Sigmoid colon (tissue), 6 donors: ENCODE measurements at regions not wholly inside any gene's neighbourhood (a gene's known extent, or its start where the extent isn't known, plus 50 kb on each side); places are given as distances from the start of the nearest gene placed in this dataset.

Experiments
- DNase-seq: peaks from one replicate; pipeline ENCODE4 v3.0.0-alpha.2; 2019
- H3K27ac ChIP-seq, 4 donors: fragments of 200-600 bp; sonication (generic); one replicate each; pipeline ENCODE4 v1.5.1; 2016 to 2019; ENCODE audit warnings: mild to moderate bottlenecking in 1 of 4
- H3K27me3 ChIP-seq, 3 donors: fragments of 200-600 bp; sonication (generic); one replicate each; pipeline ENCODE4 v1.5.1; 2019; ENCODE audit warnings: mild to moderate bottlenecking in 1 of 3
- H3K36me3 ChIP-seq, 4 donors: fragments of 200-600 bp; sonication (generic); one replicate each; pipeline ENCODE4 v1.5.1; 2016 to 2019
- H3K4me1 ChIP-seq, 4 donors: fragments of 200-600 bp; sonication (generic); one replicate each; pipeline ENCODE4 v1.5.1; 2017 to 2019
- H3K4me3 ChIP-seq, 4 donors: fragments of 200-600 bp; sonication (generic); one replicate each; pipeline ENCODE4 v1.5.1; 2017 to 2019; ENCODE audit warnings: mild to moderate bottlenecking in 2 of 4, moderate library complexity in 1 of 4
- H3K9me3 ChIP-seq, 4 donors: fragments of 200-600 bp in 3 of 4; sonication (generic) in 3 of 4; one replicate each; pipeline versions ENCODE4 v1.5.1 to v1.6.1; 2013 to 2019
- CTCF ChIP-seq, 4 experiments: fragments of 450-650 bp in 3 of 4; fragments of 200-600 bp in 1 of 4; IDR thresholded peaks; one replicate each; pipeline ENCODE4 v1.5.1; 2016 to 2019; ENCODE audit warnings: antibody characterized with exemption in 4 of 4, mild to moderate bottlenecking in 3 of 4, moderate library complexity in 2 of 4
- EP300 ChIP-seq, 4 donors: sonication (generic); formaldehyde crosslinking; IDR thresholded peaks; one replicate each; pipeline ENCODE4 v1.6.1; 2017; ENCODE audit warnings: antibody characterized with exemption in 4 of 4
- POLR2A ChIP-seq, 2 donors: fragments of 450-650 bp; IDR thresholded peaks; one replicate each; pipeline ENCODE4 v1.6.1; 2016; ENCODE audit warnings: antibody characterized with exemption in 2 of 2, mild to moderate bottlenecking in 2 of 2, moderate library complexity in 2 of 2
- POLR2AphosphoS5 ChIP-seq, 4 donors: sonication (generic); formaldehyde crosslinking; IDR thresholded peaks; one replicate each; pipeline ENCODE4 v1.6.1; 2017; ENCODE audit warnings: antibody characterized with exemption in 4 of 4
- WGBS, 2 donors: extraction: QIAGEN DNeasy Blood & Tissue Kit; methylation state at CpG; one replicate each; pipeline ENCODE4 v1.1.7; 2013; 5-methylcytosine and 5-hydroxymethylcytosine counted together
- intact Hi-C: fragments of 100-400 bp; cut with DNase I; formaldehyde crosslinking; loops from one replicate; pipeline ENCODE4 v1.15.1; 2023
- donor health status: healthy with polysubstance abuse.
- donor health status: healthy.

- peaks cover 0 to 27% (median 8%) of the 10 kb centered on the region in 4 donors for H3K4me1 ChIP-seq
- intact Hi-C loops, result no loop called here
Measured at GRCh38 chr1:201767339-201767738, 61.6 kb upstream of the IPO9 start.

DNA sequence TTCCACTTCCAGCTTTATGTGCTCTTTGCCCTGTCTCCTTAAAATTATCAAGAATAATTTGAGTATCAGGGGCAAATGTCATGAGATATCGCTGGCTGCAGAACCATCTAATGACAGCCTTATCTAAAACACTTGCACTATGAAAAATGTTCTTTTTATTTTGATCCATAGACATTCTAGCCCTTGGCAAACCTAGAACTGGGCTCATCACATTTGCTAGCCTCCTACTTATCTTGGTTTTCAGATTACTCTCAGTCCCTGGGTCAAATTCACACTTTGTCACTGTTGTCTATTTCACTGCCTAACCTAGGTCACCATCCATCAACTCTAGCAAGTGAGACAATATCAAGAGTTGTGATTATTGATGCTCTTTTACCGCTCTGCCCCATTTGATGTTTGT lies 59.9 kb upstream of the IPO9 start:
- H3K9me3 ChIP-seq, result peaks cover 0 to 4% (median 1%) of the 10 kb centered on the region in 4 donors
- no peak overlapping the region for H3K4me3 ChIP-seq
- TF ChIP-seq CTCF (IDR thresholded peaks at IDR 0.05), result no peak
- no peak for TF ChIP-seq POLR2AphosphoS5 (IDR thresholded peaks at IDR 0.05)
- no peak for TF ChIP-seq POLR2A (IDR thresholded peaks at IDR 0.05)
- TF ChIP-seq EP300 (IDR thresholded peaks at IDR 0.05), result no peak
- 91 to 94% methylated on average over 2 of the region's 2 CpGs for WGBS, 2 donors
- peak overlapping the region in 1 of 4 donors; percentile 7 for H3K27ac ChIP-seq
- H3K36me3 ChIP-seq, result no peaks in the 10 kb centered on the region
- DNase-seq, result no peak
- no peaks in the 10 kb centered on the region for H3K27me3 ChIP-seq
- peaks cover 0 to 24% (median 8%) of the 10 kb centered on the region in 4 donors for H3K4me1 ChIP-seq
- intact Hi-C loops, result no loop called here

More at GRCh38 chr1:201767339-201767738, 61.6 kb upstream of the IPO9 start:
- TF ChIP-seq CTCF (IDR thresholded peaks at IDR 0.05) (no peak), POLR2AphosphoS5 (IDR thresholded peaks at IDR 0.05) (no peak), POLR2A (IDR thresholded peaks at IDR 0.05) (no peak), EP300 (IDR thresholded peaks at IDR 0.05) (no peak)
- H3K27ac ChIP-seq, result no peak overlapping the region
- WGBS, 2 donors, result 93 to 94% methylated on average over 6 of the region's 6 CpGs
- no peaks in the 10 kb centered on the region for H3K36me3 ChIP-seq
- H3K9me3 ChIP-seq, result peaks cover 0 to 4% (median 1%) of the 10 kb centered on the region in 4 donors
- H3K4me3 ChIP-seq, result no peak overlapping the region
- H3K27me3 ChIP-seq, result no peaks in the 10 kb centered on the region
- no peak for DNase-seq

- DNase-seq, result no peak
- WGBS, 2 donors, result 55 to 72% methylated on average over 3 of the region's 3 CpGs
- Histone ChIP-seq H3K27ac (peak overlapping the region in 1 of 4 donors; percentile 14), H3K9me3 (peaks cover 0 to 4% (median 1%) of the 10 kb centered on the region in 4 donors), H3K4me3 (no peak overlapping the region), H3K36me3 (no peaks in the 10 kb centered on the region), H3K4me1 (peaks cover 0 to 24% (median 8%) of the 10 kb centered on the region in 4 donors), H3K27me3 (no peaks in the 10 kb centered on the region)
- intact Hi-C loops, result loop anchor here (5.0 kb wide), 1 partner anchor 33 kb away; no protein-coding TSS in a partner anchor
- TF ChIP-seq EP300 (IDR thresholded peaks at IDR 0.05) (no peak), CTCF (IDR thresholded peaks at IDR 0.05) (no peak), POLR2A (IDR thresholded peaks at IDR 0.05) (no peak), POLR2AphosphoS5 (IDR thresholded peaks at IDR 0.05) (no peak)
Measured at GRCh38 chr1:201769966-201770365, 59.0 kb upstream of the IPO9 start.

DNA sequence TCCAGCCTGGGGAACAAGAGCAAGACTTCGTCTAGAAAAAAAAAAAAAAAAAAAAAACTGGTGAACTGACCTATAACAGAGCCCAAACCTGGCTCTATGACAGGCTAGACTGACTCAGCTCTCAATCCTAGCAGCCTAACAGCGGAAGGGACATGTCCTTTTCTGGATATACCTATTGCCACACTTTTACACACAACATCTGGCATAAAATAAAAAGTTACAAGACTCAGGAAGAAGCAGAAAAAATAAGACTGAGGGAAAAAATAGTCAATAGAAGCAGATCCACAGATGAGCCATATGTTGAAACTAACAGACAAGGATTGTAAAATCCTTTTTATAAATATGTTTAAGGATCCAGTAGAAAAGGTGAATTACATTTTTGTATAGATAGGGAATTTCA lies 57.5 kb upstream of the IPO9 start:
- no peak for DNase-seq
- Histone ChIP-seq H3K27ac (no peak overlapping the region), H3K36me3 (no peaks in the 10 kb centered on the region), H3K9me3 (peaks cover 0 to 4% (median 1%) of the 10 kb centered on the region in 4 donors), H3K27me3 (no peaks in the 10 kb centered on the region), H3K4me3 (no peak overlapping the region), H3K4me1 (peaks cover 0 to 17% (median 5%) of the 10 kb centered on the region in 4 donors)
- intact Hi-C loops, result loop anchor here (5.0 kb wide), 1 partner anchor 34 kb away; no protein-coding TSS in a partner anchor
- TF ChIP-seq POLR2A (IDR thresholded peaks at IDR 0.05) (no peak), EP300 (IDR thresholded peaks at IDR 0.05) (no peak), POLR2AphosphoS5 (IDR thresholded peaks at IDR 0.05) (no peak), CTCF (IDR thresholded peaks at IDR 0.05) (no peak)
- WGBS, 2 donors, result 88 to 91% methylated on average over 2 of the region's 2 CpGs

DNA sequence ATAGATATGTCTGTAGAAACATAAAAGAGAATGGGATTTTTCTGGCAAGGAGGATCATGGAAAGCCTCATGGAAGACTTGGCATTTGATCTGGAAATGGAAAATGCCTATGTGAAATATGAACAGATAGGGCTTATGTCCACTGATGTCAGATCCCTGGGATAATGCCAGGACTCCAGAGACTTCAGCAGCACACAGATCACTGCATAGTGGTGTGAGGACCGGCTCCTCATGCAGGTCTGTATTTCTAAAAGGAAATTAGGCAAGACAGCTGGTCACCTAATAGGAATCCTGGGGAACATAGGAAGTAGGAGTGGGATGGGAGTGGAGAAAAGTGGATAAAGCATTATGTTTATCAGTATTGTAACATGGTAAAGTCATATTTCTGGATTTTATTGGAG lies 56.8 kb upstream of the IPO9 start:
- Histone ChIP-seq H3K27ac (no peak overlapping the region), H3K36me3 (no peaks in the 10 kb centered on the region), H3K9me3 (peaks cover 0 to 4% (median 1%) of the 10 kb centered on the region in 4 donors), H3K4me3 (no peak overlapping the region), H3K4me1 (peaks cover 0 to 17% (median 3%) of the 10 kb centered on the region in 4 donors), H3K27me3 (no peaks in the 10 kb centered on the region)
- TF ChIP-seq CTCF (IDR thresholded peaks at IDR 0.05) (no peak), POLR2AphosphoS5 (IDR thresholded peaks at IDR 0.05) (no peak), EP300 (IDR thresholded peaks at IDR 0.05) (no peak), POLR2A (IDR thresholded peaks at IDR 0.05) (no peak)
- no peak for DNase-seq
- WGBS, 2 donors, result 95 to 97% methylated on average over 1 of the region's 1 CpG
- intact Hi-C loops, result loop anchor here (5.0 kb wide), 1 partner anchor 35 kb away; no protein-coding TSS in a partner anchor
